ENCODE measurements at regions not wholly inside any gene's neighbourhood (a gene's known extent, or its start where the extent isn't known, plus 50 kb on each side); places are given as distances from the start of the nearest gene placed in this dataset.

- no peaks in the 10 kb centered on the region for H3K36me3 Mint-ChIP-seq (ENCODE audit: insufficient read depth)
Measured at GRCh38 chr2:122692400-122693083, 937.1 kb downstream of the TSN start.

GRCh38 chr2:122697415-122697814, 942.0 kb downstream of the TSN start:
- H3K4me1 Mint-ChIP-seq (ENCODE audit: low read depth), result no peaks in the 10 kb centered on the region
- no peaks in the 10 kb centered on the region for H3K36me3 Mint-ChIP-seq (ENCODE audit: insufficient read depth)
- no peak overlapping the region for H3K4me3 Mint-ChIP-seq (ENCODE audit: low read depth)
- no peak for DNase-seq (ENCODE audit: low spot score, unreplicated experiment)
- H3K27ac Mint-ChIP-seq, result no peak overlapping the region
- H3K9me3 Mint-ChIP-seq (ENCODE audit: low read depth), result no peaks in the 10 kb centered on the region
- TF ChIP-seq CTCF (IDR thresholded peaks at IDR 0.05; ENCODE audit: unreplicated experiment), result no peak
- H3K27me3 Mint-ChIP-seq, result peaks cover 2% of the 10 kb centered on the region

More at GRCh38 chr2:122692400-122693083, 937.1 kb downstream of the TSN start:
- no peak for DNase-seq (ENCODE audit: low spot score, unreplicated experiment)
- H3K27ac Mint-ChIP-seq, result no peak overlapping the region
- TF ChIP-seq CTCF (IDR thresholded peaks at IDR 0.05; ENCODE audit: unreplicated experiment), result no peak
- no peak overlapping the region for H3K4me3 Mint-ChIP-seq (ENCODE audit: low read depth)
- H3K9me3 Mint-ChIP-seq (ENCODE audit: low read depth), result no peaks in the 10 kb centered on the region
- peaks cover 5% of the 10 kb centered on the region for H3K27me3 Mint-ChIP-seq
- H3K4me1 Mint-ChIP-seq (ENCODE audit: low read depth), result peaks cover 10% of the 10 kb centered on the region

GRCh38 chr2:122703676-122704075, 948.2 kb downstream of the TSN start:
- H3K4me1 Mint-ChIP-seq (ENCODE audit: low read depth), result no peaks in the 10 kb centered on the region
- no peak for TF ChIP-seq CTCF (IDR thresholded peaks at IDR 0.05; ENCODE audit: unreplicated experiment)
- H3K27ac Mint-ChIP-seq, result no peak overlapping the region
- H3K36me3 Mint-ChIP-seq (ENCODE audit: insufficient read depth), result no peaks in the 10 kb centered on the region
- peaks cover 3% of the 10 kb centered on the region for H3K9me3 Mint-ChIP-seq (ENCODE audit: low read depth)
- no peak overlapping the region for H3K4me3 Mint-ChIP-seq (ENCODE audit: low read depth)
- no peak for DNase-seq (ENCODE audit: low spot score, unreplicated experiment)
- no peaks in the 10 kb centered on the region for H3K27me3 Mint-ChIP-seq

GRCh38 chr2:122704109-122704563, 948.7 kb downstream of the TSN start:
- Mint-ChIP-seq H3K27me3 (no peaks in the 10 kb centered on the region), H3K36me3 (ENCODE audit: insufficient read depth) (no peaks in the 10 kb centered on the region), H3K9me3 (ENCODE audit: low read depth) (peaks cover 3% of the 10 kb centered on the region), H3K4me3 (ENCODE audit: low read depth) (no peak overlapping the region), H3K4me1 (ENCODE audit: low read depth) (no peaks in the 10 kb centered on the region), H3K27ac (no peak overlapping the region)
- no peak for TF ChIP-seq CTCF (IDR thresholded peaks at IDR 0.05; ENCODE audit: unreplicated experiment)
- no peak for DNase-seq (ENCODE audit: low spot score, unreplicated experiment)

GRCh38 chr2:122705746-122706145, 950.3 kb downstream of the TSN start:
- Mint-ChIP-seq H3K36me3 (ENCODE audit: insufficient read depth) (no peaks in the 10 kb centered on the region), H3K4me1 (ENCODE audit: low read depth) (no peaks in the 10 kb centered on the region), H3K27ac (no peak overlapping the region), H3K9me3 (ENCODE audit: low read depth) (peaks cover 3% of the 10 kb centered on the region), H3K4me3 (ENCODE audit: low read depth) (no peak overlapping the region), H3K27me3 (no peaks in the 10 kb centered on the region)
- DNase-seq (ENCODE audit: low spot score, unreplicated experiment), result no peak
- TF ChIP-seq CTCF (IDR thresholded peaks at IDR 0.05; ENCODE audit: unreplicated experiment), result no peak
